ENCODE measurements at regions not wholly inside any gene's neighbourhood (a gene's known extent, or its start where the extent isn't known, plus 50 kb on each side); places are given as distances from the start of the nearest gene placed in this dataset.

- TF ChIP-seq CTCF (conservative IDR thresholded peaks at IDR 0.05 in 1 of 2, IDR thresholded peaks at IDR 0.05 in 1 of 2; ENCODE audit: low read depth in 1 of 2, low read length in 2 of 2) (no peak), EZH2 (IDR thresholded peaks at IDR 0.05; ENCODE audit: low read length, missing control alignments) (no peak)
Observed at GRCh38 chr17:34755981-34756636, 176.7 kb downstream of the TMEM132E start.

All from fibroblast of lung (primary cell).